A673 (cell line): ENCODE measurements at regions not wholly inside any gene's neighbourhood (a gene's known extent, or its start where the extent isn't known, plus 50 kb on each side); places are given as distances from the start of the nearest gene placed in this dataset.

Source experiments
- CTCF ChIP-seq: fragments of 300-800, 200-600 bp; sonication (generic); conservative IDR thresholded peaks from 2 replicates; pipeline ENCODE4 v1.5.1; 2017; ENCODE audit warnings: low read depth, mild to moderate bottlenecking, antibody characterized with exemption, low read length, moderate library complexity, mixed read lengths
- EZH2 ChIP-seq: fragments of 200-600 bp; sonication (generic); IDR thresholded peaks from 2 replicates; pipeline ENCODE4 v1.6.1; 2017; ENCODE audit warnings: borderline replicate concordance, low read depth, mild to moderate bottlenecking, mixed read lengths, antibody characterized with exemption, low read length; ENCODE audit not compliant: poor library complexity, severe bottlenecking

GRCh38 chr5:114250536-114250935, 111.3 kb upstream of the KCNN2 start:
- TF ChIP-seq CTCF (no peak), EZH2 (no peak)
